Inflammatory macrophage treated with lipopolysaccharide for 1 hour (primary cell): ENCODE measurements at regions not wholly inside any gene's neighbourhood (a gene's known extent, or its start where the extent isn't known, plus 50 kb on each side); places are given as distances from the start of the nearest gene placed in this dataset.
"Not testable (repeated sequence)": the region's sequence is repeated elsewhere in the genome, so short reads cannot be mapped to it uniquely, and the experiment has no call there.

ENCODE experiments used
- DNase-seq, 2 donors: peaks; one replicate each; pipeline ENCODE4 v3.0.0-alpha.2; 2020 to 2022

DNA sequence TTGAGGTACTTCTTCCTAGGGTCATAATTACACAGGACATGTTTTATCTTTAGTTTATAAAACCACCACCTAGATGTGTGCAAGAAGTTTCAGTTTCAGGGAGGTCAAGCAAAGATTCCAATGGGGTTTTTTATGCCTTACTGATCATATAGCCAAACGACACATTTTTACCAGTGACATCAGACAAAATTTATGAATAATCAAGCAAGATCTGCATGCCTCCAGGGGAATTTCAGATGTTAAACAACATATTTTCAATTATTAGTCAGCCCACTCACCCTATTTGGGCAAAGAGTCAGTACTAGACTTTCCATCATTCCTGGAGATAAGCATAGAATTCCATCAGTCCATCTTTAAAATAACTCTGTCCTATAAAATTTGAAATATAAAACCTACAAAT lies 867.4 kb downstream of the KCNT2 start:
- no peak for DNase-seq

DNA sequence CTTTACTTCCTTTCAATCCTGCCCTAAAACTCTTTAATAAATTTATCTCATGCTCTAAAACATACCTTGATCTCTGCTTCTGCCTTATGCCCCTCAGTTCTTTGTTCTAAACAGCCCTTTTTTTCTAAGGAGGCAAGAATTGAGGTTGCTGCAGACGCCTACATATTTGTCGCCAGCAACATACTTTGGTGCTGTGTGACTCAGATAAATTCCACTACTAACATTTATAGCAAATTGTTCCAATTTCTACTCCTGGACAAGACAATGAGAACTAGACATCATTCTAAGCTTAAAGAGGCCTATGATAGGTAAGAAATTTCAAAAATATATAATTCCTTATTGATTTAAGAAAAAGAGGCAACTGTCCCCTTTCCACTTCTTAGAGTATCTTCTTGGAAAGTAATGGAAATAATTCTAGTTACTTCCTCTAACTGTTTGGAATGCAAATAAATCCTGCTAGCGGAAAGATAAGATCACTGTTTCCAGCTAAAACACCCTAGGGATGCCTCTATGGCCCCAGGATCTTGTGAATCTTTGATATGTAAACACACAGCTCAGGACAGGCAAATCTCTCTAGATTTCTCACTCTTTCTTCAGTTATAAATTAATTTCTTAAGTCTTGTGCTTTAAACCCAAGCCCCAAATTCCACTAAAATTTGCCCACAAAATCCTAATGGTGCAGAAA lies 869.1 kb downstream of the KCNT2 start:
- DNase-seq: no peak

DNA sequence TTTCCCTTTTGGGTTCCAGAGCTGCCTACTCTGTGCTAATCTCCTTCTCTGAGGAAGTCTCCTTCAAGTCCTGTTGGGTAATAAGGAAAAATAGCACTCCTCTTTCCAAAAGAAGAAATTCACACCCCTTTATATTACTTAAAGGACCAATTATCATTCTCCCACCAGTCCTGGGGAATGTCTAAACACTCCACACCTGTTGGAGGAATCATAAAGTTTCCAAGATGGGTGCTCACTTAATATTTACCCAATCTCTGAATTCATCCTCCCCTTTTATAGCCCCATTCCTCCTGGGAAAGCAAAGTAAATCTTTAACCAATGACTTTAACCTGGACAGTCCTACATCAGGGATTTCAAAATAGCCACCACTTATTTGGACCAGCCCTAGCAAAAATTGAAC lies 873.1 kb downstream of the KCNT2 start:
- DNase-seq: no peak

- peak in 1 of 2 donors; percentile 2 for DNase-seq
These were observed 874.4 kb downstream of the KCNT2 start for GRCh38 chr1:195733826-195734225.

GRCh38 chr1:195733408-195733807 lies 874.8 kb downstream of the KCNT2 start:
- DNase-seq: no peak

DNA sequence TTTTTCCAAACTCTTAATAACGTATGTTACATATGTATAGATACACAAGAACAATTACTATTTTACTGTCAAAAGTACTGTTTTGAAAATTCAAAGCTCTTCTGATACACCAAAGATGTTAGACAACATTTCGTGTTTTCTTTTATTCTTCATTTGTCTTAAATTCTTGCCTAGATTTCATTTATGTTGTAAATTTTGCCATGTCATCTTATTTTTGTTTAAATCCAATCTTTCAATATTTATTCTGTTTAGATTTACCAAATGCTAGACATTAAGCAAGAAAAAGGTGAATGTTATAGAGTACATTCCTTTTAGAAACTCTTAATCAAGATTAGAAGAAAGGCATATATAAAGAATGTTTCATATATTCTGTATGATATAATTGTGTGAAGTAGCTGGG lies 876.9 kb downstream of the KCNT2 start:
- DNase-seq: no peak

GRCh38 chr1:195723796-195724194 lies 884.4 kb downstream of the KCNT2 start:
- no peak for DNase-seq

- not testable (repeated sequence) for DNase-seq
These were observed 885.1 kb downstream of the KCNT2 start for GRCh38 chr1:195722852-195723795.

- DNase-seq: not testable (repeated sequence)
These were observed 886.1 kb downstream of the KCNT2 start for GRCh38 chr1:195722146-195722545.

- DNase-seq: no peak
These were observed 886.8 kb downstream of the KCNT2 start for GRCh38 chr1:195721210-195721971.

DNA sequence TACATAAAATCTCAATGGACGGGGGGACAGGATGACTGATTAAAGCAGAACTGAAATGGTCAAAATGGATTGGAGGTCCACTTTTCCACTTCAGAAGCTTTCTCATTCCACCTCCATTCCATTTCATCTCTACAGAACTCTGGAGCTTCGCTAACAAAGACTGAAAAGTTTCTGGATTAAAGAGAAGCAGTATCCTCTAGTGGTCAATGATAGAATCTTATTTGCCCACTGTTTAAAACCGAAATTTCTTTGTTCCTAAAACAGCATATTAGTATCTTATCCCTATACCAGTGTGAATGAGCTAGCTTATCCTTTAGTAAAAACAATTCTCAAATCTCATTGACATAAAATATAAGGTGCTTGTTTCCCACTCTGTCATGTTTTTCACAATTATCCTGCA lies 890.6 kb downstream of the KCNT2 start:
- no peak for DNase-seq

DNA sequence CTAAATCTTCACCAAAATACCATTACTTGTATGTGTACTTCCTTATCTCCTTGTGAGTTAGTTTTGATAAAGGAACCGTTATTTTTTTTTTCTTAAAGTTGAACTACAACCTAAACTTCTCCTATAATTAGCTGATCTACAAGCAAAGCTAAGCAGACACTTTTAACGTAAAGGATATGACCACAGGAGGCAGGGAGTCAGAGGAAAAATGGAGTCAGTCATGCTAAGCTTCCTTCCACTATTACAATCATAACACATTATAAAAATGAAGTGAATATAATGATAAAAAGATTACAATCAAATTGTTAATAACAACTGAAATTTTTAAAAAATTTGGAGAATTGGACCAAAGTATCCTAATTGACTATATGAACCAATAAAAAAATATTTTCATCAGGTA lies 892.6 kb downstream of the KCNT2 start:
- no peak for DNase-seq

DNA sequence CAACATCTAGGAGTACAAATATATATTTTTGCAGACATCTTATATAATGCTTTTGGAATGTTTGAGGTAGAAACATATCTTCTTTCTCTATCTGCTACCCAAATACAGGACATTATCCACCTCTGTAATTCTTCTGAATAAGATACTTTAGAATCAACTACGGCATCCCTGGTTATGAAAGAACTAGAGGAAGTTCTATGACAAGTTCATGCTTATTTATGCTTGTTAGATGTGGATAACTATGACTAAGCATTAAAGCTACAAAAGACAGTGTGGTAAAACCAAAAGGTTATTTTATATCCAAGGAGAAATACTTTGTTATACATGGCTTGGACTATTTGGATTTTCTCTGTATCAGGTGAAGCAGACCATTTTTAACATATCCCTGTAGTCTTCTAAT lies 894.0 kb downstream of the KCNT2 start:
- peak in 1 of 2 donors; percentile 1 for DNase-seq

GRCh38 chr1:195709821-195710220 lies 898.4 kb downstream of the KCNT2 start:
- DNase-seq: no peak

DNA sequence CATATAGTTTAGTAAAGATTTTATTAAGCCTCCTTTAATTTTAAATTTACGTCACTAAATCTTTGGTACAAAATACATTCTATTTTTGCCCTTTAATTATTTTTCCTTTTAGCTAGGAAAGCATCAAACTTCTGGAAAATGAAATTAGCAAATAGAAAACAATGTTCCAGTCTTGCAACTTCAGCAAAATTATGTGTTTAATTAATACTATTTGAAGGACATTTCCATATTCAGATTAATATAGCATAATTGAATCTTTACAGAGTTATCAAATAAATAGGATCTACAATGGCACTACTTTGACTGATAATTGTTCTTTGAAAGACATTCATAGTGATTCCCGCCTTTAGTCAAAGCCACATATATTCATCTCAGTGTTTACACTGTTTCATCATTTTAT lies 904.2 kb downstream of the KCNT2 start:
- DNase-seq: no peak

- no peak for DNase-seq
These were observed 907.1 kb downstream of the KCNT2 start for GRCh38 chr1:195701149-195701548.

- DNase-seq: no peak
These were observed 911.1 kb downstream of the KCNT2 start for GRCh38 chr1:195697130-195697529.

DNA sequence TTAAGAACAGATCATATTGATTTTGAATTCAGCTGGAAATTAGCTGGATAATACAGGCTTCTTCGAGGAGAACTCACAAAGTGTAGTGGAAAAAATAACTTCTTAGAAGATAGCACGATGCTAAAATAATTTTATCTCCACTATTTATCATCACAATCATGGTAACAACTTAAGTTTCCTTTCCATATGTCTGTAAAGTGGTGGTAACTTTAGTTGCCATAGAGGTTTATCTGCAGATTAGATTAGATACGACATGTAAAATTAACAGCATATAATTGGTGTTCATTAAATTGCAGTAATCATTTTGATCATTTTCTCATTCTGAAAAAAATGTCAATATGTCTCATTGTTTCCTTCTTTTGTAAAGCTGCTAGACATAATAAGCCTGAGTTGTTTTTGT lies 921.5 kb downstream of the KCNT2 start:
- no peak for DNase-seq

GRCh38 chr1:195664628-195665027 lies 943.6 kb downstream of the KCNT2 start:
- DNase-seq: no peak

DNA sequence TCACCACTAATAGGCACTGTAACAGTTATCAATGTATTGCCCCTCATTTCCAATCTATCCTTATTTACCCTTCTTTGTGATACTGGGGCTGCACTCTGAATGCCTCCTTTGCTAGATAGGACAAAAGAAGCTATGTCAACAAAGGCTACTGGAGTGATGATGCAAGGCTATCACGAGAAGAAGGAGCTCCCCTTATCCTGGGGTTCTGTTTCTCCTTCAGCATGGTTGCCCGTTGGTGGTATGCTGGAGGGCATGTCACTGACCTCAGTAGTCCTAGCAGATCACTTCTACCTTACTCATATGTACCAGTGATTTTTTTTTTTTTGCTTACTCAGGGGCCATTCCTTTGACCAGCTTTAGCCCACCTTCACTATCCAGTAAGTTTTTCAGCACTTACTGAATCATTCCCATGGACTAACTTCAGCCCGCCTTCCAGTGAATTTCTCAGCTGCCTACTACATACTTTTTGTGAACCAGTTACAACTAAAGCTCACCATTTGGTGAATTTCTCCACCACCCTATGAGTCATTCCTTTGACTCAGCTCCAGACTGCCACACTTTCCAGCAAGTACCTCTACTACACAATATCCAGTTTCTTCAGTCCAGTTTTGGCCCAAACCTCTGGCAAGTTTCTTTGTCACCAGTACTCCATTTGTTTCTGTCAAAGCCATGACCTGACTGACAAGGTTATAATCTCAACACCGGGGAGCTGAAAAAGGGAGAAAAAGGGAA lies 944.5 kb downstream of the KCNT2 start:
- no peak for DNase-seq

DNA sequence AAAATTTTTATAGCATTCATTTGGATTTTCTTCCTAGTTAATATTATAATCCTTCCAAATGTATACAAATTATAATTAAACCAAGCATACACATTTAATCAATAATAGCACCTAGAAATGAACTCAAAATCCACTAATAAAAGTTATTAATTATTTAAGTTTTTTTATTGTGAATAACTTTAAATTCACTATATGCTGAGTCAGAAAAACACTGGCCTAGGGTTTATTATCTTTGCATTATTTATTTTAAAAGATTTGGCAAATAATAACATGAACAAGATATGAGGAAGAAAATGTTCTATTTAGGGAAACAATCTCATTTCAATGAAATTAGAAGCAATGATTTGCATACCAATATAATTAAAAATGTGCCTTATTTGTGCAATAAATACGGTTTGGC lies 951.5 kb downstream of the KCNT2 start:
- DNase-seq: no peak

GRCh38 chr1:195648875-195649274 lies 959.4 kb downstream of the KCNT2 start:
- not testable (repeated sequence) for DNase-seq

DNA sequence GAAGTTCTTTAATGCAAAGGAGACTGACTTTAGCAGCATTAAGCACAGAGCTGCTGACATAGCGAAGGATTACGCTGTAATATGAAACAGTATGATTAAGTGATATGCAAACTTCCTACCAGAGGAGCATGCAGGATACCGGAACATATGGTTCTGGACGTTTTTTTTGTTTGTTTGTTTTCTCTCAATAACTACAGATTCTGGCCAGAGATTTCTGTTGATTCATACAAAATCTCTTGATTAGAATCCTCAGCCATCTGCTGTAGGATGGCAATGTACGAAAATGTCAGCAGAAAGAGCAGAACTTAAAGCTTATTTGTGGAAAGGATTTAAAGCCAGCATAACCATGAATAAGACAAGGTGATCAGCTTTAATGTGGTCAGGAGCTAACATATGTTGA lies 970.7 kb downstream of the KCNT2 start:
- no peak for DNase-seq
